ENCODE measurements at regions not wholly inside any gene's neighbourhood (a gene's known extent, or its start where the extent isn't known, plus 50 kb on each side); places are given as distances from the start of the nearest gene placed in this dataset.

DNA sequence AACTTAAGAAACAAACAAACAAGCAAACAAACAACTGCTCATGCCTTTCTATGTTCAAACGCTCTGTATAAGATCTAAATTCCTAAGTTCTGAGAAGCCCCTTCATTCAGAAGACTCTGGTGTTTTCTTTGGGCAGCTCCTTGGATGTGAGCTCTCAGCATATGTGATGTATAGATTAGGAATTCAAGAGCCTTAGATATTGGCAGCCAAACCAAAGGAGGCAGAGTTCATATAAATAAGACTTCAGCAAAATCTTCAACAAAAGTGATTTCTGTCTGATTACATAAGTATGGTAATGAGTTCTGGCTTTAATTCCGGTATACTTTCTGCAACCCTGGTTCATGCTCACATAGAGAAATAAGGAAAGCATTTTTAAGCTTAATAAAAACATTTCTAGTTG lies 145.6 kb downstream of the DYRK2 start:
- no peak for DNase-seq (ENCODE audit: low read depth)

DNA sequence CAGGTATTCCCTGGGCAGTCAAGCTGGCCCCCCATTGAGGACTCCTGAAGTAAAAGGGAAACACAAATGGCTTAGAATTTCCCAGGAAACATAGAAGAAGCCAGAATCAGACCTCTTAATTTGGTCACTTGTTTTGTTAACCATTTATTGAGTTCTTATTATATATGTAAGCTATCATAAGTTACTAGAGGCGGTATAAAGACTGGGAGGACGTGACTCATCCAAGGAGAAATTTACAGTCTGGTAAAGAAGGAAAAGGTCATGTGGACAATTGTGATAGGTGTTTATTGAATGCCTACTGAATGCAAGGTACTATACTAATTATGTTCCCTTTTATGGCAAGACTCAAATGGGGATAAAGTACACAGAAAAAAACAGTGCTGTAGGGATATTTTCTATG lies 146.7 kb downstream of the DYRK2 start:
- peak; percentile 58 for DNase-seq (ENCODE audit: low read depth)

DNA sequence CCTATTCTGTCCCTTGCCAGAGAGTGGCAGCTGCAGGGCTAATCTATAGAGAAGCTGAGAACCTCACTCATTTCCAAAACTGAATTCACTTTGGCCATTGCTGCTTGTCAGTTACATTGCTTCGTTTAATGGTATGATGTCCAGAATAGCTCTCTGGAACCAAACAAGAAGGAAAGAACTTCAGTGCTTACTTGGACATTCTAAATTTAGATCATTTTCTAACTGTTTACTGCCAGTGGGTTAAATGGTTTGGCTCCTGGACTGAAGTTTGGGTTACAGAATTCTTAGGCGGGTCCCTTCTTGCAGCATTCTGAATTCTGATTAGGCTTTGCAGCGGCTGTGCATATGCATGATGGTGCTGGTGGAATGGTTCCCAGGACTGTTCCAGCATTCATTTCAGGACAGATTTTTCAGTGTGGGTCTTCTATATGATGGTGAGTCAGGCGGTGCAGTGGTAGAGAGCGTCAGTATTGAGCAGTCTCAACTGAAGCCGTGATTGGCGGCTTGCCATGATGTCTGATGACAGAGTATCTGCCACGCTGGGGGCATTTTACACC lies 148.7 kb downstream of the DYRK2 start:
- DNase-seq (ENCODE audit: low read depth) = no peak

DNA sequence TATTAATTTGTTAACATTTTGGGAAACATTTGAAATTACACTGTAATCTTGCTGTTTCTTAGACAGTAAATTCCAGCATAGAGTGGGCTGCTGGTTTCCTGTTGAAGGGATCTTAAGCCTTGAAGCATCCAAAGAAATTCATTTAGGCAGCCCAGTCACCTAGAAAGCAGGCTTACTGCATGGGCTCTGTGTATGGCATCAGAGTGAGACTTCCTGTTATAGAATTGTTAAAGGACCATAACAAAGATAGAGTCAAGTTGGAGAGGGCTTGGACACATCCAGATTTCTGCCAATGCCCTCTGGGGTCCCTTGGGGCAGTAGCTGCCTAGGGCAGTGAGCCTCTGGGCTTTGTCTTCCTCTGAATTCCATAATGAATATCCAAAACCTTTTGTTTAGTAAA lies 149.2 kb downstream of the DYRK2 start:
- no peak for DNase-seq (ENCODE audit: low read depth)

DNA sequence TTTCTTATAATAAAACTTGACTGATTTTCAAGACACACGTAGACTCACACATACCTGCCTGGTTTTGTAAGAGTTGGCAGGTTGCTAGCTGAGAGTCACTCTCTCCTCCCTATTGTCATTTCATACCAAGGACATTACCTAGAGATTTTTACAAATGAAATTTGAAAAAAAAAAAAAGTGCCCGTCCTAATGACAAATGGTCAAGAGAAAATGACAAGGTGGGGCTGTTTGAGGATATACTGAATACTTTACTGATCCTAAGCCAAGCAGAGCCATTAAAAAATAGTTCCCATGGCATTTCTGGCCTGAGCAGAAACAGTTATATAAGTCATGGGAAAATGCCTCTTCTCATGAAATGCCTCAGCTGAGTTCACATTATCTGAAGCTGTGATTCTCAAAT lies 150.2 kb downstream of the DYRK2 start:
- DNase-seq (ENCODE audit: low read depth) = no peak

DNA sequence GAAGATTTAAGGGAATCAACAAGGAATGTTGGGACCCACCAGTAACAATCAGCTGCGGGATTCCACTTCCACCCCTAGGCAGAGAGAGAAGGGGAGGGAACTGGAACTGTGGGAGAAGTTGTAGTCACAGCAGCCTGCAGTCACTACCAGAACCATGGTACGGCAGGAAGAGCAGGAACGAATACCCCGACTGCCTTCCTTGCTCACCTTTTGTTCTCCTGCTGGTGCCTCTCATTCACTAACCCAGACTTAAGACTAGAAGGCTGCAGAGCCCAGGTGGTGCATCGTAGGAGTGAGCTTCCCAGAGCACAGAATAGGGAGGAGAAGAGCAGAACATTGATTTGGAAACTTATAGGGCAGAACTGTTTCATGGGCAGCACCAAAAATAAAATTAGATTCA lies 154.2 kb downstream of the DYRK2 start:
- DNase-seq (ENCODE audit: low read depth) = no peak

DNA sequence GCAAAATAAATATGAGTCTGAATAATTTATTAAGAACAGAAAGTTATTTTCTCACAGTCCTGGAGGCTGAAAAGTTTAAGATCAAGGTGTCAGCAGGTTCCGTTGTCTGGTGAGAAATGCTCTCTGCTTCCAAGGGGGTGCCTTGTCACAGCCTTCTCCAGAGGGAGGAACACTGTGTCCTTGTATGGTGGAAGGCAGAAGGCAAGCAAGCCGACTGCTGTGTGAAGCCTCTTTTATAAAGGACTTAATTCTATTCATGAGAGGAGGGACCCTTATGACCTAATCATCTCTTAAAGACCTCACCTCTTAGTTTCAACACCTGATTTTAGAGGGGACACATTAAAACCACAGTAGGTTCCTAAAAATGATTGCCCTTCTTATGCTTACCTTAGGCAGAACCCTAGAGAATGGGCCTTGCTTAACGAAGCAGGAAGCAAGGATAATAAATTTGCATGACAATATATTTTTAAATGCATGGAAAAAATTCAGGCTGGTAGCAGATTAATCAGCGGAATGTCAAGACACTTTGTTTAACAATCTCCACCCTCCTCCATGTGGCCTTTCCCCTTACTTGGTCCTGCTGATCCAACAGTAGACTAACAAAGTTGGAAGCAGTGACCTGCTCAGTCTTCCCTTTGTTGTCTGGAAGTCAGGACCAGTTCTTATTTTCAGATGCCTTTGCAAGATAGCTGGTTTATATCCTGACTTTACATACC lies 154.9 kb downstream of the DYRK2 start:
- no peak for DNase-seq (ENCODE audit: low read depth)

DNA sequence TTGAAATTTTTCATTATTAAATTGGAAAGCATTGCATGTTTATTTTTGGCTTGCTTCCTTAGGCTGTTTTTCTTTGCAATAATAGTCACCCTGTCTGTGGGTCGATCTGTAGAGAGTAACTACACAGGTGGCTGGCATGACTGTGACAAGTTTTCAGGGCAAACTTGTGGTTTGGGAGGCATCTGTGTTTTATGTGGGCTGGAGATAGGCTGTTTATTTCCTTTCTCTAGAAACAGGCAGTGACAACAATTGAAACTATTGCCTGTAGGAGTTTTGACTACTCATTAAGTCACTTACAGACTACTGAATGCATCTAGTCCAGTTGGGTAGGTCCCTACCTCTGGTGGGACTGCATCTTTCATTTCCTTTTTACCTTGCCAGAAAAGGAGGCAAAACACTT lies 155.6 kb downstream of the DYRK2 start:
- no peak for DNase-seq (ENCODE audit: low read depth)

DNA sequence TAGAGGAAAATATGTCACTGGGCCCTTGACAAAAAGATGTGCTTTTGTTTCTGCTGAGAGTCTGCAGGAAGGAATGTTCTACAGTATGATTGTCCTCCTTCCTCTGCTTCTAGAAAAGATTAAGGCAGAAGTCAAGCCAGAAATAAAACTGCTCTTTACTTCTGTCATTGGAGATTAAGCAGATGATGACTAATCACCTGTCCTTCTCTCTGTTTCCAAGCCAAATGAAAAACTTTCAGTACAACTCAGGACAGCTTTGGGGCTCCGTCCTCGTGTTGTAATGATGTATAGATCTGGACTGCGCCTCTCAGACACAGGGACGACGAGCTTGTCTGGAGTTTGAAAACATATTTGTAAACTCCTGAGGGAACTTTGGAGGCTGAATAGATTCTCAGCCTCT lies 159.3 kb downstream of the DYRK2 start:
- DNase-seq (ENCODE audit: low read depth) = no peak

DNA sequence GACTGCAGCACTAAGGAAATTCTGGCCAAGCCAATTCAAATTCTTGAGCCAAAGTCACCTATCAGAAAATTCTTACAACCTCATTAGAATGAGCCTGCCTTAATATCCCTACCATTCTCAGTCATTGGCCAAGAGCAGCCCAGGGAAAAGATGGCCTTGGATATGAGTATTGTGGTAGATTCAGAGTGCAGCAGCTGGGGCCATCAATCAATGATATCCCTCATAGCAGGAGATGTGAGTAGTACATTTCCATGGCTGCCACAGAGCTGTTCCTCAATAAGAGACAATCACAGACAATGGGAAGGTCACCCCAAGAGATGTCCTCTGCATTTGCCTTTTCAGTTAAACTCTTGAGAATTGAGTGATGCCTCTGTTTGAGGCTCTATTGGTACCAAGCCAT lies 161.6 kb downstream of the DYRK2 start:
- DNase-seq (ENCODE audit: low read depth) = no peak

DNA sequence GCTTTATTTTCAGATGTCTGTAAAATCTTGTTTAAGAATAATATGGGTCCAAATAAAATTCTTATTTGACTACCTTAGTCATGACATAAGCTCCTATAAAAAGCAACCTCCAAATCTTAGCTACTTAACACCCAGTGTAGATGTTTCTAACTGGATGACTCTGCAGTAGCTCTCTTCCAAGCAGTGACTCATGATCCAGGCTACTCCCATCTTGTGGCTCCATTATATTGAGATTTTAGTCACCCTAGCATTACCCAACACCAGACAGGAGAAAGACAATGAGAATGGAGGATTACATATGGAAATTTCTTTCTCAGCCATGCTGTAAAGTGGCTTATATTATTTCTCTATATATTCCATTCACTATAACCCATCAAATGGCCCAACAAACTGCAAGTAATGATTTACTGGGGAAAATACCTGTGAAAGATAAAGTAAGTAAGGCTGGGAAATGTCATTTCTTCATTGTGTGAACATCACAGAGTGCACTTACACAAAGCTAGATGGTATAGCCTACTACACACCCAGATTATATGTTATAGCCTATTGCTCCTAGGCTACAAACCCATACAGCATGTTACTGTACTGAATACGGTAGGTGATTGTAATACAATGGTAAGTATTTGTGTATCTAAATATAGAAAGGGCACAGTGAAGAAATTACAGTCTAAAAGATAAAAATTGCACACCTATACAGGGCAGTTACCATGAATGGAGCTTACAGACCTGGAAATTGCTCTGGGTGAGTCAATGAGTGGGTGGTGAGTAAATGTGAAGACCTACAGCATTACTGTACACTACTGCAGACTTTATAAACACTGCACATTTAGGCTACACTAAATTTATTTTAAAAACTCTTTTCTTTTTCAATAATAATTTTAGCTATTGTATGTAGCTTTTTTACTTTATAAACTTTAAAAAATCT lies 163.2 kb downstream of the DYRK2 start:
- DNase-seq (ENCODE audit: low read depth) = peak; percentile 91

DNA sequence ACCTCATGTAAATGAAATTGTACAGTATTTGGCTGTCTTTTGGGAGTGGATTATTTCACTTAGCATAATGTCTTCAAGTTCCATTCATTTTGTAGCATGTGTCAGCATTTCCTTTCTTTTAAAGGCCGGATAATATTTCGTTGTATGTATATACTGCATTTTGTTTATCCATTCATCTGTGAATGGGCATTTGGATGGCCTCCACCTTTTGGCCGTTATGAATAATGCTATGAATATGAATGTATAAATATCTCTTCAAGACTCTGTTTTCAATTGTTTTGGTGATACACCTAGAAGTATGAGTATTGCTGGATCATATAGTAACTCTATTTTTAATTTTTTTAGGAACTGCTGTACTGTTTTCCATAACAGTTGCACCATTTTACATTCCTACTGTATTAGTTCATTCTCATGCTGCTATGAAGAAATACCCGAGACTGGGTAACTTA lies 164.9 kb downstream of the DYRK2 start:
- DNase-seq (ENCODE audit: low read depth) = no peak

DNA sequence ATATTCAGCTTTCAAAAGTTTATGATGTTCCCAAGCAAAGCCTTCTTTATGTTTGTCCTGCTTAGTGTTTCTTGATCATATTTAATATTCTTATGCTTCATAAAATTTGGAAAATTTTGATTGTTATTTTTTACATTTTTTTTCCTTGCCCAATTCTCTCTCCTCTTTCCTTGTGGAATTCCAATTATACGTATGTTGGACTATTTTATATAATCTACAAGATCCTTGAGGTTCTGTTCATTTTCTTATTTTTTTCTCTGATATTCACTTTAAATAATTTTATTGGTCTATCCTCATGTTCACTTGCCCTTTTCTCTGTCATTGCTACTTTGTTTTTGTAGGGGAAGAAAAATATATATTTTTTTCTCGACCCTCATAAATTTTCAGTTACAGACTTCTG lies 167.7 kb downstream of the DYRK2 start:
- no peak for DNase-seq (ENCODE audit: low read depth)

DNA sequence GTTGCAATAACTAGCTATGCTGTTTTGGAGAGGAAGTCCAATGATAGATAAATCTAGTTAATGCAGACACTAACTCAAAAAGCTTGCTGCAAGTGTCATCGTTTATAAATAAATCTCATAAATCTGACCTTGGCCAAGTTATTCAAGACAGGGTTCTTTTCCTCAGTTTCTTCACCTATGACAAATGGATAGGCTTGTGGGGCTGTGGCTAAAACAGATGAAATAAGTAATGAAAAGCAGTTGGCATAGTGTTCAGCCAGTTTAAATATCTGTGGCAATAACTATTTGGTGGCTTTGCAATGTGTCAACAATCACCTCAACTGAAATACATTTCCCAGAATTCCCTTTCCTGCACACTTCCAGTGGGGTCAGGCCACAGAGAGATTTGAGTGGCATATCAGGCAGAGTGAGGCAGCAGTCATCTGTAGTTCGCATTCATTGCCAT lies 169.9 kb downstream of the DYRK2 start:
- no peak for DNase-seq (ENCODE audit: low read depth)

DNA sequence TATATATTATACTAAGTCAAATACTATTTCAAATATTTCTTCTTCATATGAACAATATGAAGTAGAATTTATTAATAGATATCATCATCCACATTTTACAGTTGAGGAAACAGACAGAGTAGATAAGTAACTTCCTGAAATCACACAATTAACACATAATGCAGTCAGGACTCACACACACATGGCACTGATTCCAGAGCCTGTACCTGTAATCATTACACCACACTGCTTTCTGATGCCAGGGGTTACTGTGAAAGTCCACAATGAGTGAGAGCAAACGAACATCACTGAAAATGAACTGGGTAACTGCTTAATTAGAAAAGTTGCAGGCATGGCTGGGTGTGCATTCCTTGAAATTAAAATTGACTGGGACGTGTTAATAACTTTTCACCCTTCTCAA lies 169.3 kb upstream of the IFNG-AS1 start:
- DNase-seq (ENCODE audit: low read depth) = no peak

DNA sequence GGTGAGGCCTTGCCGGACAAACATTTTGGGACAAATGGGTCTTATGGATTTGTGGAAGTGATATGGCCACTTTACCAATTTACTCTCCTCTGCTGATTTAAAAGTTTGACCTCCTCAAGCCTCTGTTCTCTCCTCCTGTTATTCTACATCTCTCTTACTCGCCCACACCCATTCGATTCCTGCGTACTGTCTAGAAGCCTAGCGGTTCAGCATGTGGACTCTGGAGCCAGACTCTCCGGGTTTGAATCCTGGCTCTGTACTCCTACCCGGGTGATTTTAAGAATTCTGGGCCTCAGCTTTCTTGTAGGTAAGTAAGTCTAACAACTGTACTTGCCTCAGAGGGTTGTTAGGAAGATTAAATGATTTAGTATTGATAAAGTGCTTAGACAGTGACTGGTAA lies 168.6 kb upstream of the IFNG-AS1 start:
- DNase-seq (ENCODE audit: low read depth) = no peak

DNA sequence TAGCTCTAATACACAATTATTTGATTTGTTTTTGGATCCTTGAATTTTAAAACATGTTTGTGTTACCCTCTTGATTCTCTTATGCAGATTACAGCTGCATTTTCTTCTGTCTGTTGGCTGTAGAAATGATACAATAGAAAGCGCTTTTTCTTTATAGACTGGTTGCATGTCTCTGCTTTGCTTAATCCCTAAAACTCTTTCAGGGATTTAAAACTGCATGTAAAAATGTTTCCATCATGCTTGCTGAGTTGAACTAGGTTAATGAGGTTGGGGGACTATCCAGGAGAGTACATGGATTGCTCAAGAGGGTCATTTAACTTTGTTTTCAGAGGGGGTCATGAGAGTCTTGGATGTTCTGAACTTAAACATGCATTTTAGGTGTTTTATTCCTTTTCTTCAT lies 166.4 kb upstream of the IFNG-AS1 start:
- no peak for DNase-seq (ENCODE audit: low read depth)

DNA sequence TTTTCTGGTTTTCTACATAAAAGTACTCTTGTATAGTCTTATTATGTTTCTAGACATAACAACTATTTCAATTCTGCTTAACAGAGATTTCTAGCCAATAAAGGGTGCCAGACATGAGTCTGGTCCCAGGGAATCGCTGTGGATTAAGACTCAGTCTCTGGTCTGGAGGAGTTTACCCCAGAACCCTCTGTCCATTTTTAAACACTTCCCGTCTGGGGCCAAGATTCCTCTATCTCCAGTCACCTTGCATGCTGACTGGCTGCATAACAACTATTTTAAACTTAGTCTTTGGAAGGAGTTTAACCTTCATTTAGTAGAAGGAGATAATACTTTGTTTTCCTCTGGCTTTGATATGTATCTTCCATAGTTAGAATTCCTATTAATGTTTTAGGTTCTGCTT lies 163.1 kb upstream of the IFNG-AS1 start:
- no peak for DNase-seq (ENCODE audit: low read depth)

DNA sequence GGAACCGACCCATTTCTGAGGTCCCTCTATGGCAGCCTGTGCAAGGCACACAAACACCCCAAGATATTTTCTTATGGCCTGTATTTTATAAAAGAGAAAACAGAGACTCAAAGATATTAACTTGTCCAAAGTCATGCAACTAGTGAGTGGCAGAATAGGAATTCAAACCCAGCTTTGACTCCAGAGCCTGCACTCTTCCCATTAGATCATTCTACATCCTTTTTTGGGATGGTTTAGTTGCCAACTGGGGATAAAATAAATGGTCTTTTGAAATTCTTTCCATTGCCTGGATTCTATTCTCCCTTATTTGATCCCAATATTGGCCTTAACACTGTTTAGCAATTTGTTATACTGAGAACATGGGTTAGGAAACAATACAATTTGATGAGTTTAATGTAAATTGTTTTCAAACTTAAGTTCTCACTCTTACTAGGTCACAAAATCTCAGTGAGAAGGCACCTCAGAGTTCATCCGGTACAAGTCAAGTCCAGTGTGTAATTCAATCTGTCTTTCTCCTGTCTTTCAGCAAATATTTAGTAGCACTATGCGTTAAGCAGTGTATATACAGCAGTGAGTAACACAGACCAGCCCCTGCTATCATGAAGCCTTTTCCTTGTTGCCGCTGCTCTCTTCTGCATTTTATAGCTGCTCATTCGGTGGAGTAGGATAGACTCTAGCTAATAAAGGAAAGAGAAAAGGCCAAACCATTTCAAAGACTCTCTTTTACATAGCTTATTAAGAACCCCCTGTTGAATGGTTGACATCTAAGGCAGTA lies 162.1 kb upstream of the IFNG-AS1 start:
- DNase-seq (ENCODE audit: low read depth) = peak; percentile 57

DNA sequence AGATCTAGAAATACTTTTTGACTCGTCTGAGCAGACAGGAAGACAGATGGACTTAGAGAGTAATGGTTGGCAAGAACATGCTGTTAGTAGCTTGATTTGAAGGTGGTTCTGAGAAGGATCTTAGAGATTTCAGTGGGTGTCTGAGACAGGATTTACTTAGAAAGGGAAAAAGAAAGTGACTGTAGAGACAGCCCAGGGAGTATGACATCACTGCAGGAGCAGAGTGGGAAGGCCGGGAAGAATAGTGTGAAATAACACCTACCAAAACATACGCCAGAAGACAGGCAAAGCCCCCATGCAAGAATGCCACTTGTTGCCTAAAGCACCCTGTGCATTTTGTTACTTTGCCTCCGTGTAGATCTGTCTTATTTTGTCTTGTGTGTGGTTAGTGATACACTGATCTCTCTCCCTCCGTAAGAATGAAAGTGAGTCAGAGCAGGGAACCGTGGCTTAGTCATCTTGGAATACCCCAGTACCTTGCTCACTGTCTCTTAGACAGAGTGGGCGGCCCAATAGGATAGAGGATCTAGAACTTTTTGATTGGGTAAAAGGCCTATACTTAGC lies 161.3 kb upstream of the IFNG-AS1 start:
- DNase-seq (ENCODE audit: low read depth) = peak; percentile 96

DNA sequence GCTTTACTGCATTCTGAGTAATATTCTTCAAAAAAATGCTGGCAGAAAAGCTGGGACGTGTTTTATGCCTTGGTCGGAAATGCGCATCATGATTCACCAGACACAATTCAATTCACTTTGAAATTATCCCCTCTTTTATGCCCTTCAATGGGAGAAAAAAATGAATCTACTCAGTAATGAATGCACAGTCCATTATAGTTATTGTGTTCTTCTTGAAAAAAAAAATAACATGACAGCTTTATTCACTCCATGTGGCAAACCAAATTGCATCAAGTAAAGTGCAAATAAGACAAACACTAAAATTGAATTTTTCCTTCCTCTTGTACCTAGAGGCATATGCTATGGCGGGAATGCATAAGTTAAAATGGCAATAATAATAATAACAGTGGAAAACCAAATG lies 159.4 kb upstream of the IFNG-AS1 start:
- DNase-seq (ENCODE audit: low read depth) = no peak
